GM21390 (cell line): ENCODE measurements at regions not wholly inside any gene's neighbourhood (a gene's known extent, or its start where the extent isn't known, plus 50 kb on each side); places are given as distances from the start of the nearest gene placed in this dataset.
"Not testable (repeated sequence)": the region's sequence is repeated elsewhere in the genome, so short reads cannot be mapped to it uniquely, and the experiment has no call there.

Experiments
- ATAC-seq: cut with Tn5 transposase; IDR thresholded peaks from one replicate; pipeline ENCODE4 v1.9.1; 2021; ENCODE audit not compliant: unreplicated experiment

GRCh38 chr7:86045197-86045596 is 598.5 kb upstream of the GRM3 start:
- ATAC-seq, result not testable (repeated sequence)

GRCh38 chr7:86025807-86026206 is 617.9 kb upstream of the GRM3 start:
- ATAC-seq, result no peak

DNA sequence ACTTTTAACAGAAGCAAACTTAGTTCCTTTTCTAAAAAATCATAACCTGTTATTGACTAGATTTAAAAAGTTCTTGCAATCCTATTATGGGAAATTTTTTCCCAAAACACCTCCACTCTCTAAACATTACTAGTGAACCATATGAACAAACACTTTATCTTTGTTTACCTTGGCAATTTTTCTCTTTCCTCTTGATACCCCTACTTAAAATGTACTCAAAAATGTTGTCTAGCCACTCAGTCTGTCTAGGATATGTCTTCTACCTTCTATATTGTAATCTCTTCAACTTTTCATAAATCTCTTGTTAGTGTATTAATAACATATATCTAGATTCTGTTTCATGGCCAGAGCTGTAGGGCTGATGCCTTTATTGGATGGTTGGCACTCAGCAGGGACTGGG is 630.0 kb upstream of the GRM3 start:
- no peak for ATAC-seq

DNA sequence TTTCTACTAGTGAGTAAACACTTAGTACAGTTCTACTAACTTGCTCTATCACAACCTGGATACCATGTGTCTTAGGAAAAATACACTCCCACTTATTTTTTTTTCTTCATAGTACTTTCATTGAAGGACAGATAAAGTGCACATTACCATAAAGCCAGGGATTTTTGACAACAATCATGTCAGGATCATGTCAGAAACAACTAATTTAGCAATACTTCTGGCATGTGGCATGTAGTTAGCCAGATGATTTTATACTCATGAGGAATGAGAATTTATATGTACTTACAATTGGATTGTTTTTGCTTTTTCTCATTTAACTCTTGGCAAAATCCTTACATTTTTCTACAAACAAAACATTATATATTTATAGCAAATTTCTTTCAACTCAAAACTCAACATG is 630.7 kb upstream of the GRM3 start:
- no peak for ATAC-seq

DNA sequence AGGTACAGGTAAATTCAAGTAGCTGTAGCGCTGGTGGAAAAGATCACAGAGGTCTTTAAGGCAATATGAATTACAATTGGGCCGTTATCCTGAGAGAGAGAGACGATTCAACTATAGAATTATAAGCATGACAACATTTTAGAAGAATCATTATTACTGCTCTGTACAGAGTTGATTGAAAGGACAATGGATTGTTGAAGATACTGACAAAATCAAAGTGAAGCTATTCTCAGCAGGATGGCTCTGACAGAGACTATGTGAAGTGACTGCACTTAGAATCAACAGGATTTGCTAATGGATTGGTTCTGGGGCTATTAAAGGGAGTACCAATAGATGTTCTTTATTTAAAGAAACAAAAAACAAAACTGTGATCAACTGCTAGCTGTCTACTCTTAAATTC is 634.8 kb upstream of the GRM3 start:
- ATAC-seq, result no peak

DNA sequence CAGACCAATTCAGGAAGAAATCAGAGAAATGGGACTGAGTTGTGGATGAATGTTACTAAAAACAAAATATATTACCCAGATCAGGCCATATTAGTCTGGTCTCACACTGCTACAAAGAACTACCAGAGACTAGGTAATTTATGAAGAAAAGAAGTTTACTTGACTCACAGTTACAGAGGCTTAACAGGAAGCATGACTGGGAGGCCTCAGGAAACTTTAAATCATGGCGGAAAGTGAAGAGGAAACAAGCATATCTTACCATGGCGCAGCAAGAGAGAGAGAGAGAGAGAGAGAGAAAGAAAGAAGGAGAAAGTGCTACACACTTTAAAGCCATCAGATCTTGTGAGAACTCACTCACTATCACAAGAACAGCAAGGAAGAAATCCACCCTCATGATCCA is 636.8 kb upstream of the GRM3 start:
- no peak for ATAC-seq

DNA sequence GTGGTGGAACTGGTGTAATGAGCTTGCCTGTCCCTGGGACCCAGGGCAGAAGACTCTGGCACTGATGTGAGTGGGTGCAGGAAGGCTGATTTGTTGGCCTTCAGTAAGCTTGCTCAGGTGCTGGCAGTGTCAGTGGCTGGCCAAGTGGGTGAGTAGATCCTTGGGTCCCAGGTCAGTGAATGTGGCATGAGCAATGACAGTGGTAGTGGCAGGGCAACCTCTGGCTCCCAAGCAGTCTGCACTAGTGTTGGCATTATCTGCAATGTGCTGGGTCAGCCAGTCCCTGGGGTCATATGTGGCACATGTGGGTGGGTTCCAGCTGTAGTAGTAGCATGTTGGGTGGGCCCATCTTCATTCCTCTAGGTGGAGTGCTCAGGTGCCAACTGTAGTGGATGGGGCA is 640.9 kb upstream of the GRM3 start:
- ATAC-seq, result no peak

GRCh38 chr7:85997515-85997914 is 646.2 kb upstream of the GRM3 start:
- ATAC-seq, result no peak

DNA sequence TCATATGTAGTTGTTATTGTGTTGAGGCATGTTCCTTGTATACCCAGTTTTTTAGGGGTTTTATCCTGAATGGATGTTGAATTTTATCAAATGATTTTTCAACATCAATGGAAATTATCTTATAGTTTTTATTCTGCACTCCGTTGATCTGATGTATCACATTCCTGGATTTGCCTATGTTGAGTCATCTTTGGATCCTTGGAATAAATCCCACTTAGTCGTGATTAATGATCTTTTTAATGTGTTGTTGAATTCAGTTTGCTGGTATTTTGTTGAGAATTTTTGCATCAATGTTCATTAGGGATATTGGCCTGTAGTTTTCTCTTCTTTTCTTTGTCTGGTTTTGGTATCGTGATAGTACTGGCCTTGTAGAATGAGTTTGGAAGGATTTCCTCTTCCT is 648.6 kb upstream of the GRM3 start:
- no peak for ATAC-seq

GRCh38 chr7:85980740-85981139 is 663.0 kb upstream of the GRM3 start:
- ATAC-seq, result no peak

- no peak for ATAC-seq
These were observed 669.5 kb upstream of the GRM3 start for GRCh38 chr7:85974176-85974575.

- no peak for ATAC-seq
These were observed 671.1 kb upstream of the GRM3 start for GRCh38 chr7:85972504-85973141.

DNA sequence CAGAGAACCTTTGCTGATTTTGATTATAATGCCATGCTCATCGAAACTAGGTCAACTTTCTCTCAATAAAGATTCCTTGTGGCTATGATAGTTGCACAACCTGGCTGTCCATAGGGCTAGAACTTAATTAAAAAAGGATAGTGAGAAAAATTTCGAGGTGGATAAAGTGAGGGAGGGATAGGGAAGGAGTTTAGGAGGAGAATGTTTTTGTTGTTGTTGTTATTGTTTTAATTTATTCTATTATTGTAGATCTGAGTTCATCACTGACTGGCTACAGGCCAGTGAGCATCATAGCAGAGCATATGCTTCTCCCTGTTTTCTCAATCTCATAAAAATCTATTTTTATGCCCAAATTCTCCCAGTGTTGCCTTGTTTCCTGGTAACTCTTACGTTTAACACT is 688.7 kb upstream of the GRM3 start:
- ATAC-seq, result no peak

DNA sequence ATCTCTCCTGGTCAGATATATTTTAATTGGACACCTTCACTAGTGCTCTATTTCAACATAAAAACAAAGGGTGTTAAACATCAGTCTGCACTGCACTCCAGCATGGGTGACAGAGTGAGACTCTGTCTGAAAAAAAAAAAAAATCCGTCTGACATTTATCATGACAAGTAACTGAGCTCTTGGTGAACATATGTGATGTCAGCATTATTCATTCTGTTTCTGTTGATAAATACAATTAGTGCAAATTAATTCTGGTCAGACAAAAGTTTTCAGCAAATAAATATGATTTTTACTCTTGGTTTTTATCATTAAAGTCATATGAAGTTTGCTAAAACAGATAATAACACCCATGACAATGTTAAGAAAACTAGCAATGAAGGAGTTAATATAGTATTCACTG is 692.8 kb upstream of the GRM3 start:
- no peak for ATAC-seq

GRCh38 chr7:85950418-85950817 is 693.3 kb upstream of the GRM3 start:
- ATAC-seq, result no peak

DNA sequence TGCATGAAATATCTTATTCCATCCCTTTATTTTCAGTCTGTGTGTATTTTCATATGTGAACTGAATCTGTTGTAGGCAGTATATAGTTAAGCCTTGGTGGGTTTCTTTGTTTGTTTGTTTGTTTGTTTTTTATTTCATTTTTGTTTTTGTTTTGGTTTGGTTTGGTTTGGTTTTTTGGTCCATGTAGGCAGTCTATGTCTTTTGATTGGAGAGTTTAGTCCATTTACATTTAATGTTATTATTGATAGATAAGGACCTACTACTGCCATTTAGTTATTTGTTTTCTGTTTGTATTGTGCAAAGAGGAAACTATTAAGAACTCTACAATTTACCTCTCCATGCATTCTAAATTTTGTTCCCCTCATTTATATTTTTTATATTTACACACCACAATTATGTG is 695.9 kb upstream of the GRM3 start:
- ATAC-seq, result no peak

- no peak for ATAC-seq
These were observed 702.9 kb upstream of the GRM3 start for GRCh38 chr7:85940798-85941197.

DNA sequence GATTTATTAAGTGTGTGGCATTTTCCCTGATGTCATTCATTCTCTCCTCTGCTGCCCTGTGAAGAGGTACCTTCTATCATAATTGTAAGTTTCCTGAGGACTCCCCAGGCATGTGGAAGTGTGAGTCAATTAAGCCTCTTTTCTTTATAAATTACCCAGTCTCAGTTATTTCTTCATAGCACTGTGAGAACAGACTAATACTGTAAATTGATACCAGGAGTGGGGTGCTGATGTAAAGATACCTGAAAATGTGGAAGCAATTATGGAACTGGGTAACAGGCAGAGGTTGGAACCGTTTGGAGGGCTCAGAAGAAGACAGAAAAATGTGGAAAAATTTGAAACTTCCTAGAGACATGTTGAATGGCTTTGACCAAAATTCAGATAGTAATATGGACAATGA is 711.8 kb upstream of the GRM3 start:
- ATAC-seq, result no peak

DNA sequence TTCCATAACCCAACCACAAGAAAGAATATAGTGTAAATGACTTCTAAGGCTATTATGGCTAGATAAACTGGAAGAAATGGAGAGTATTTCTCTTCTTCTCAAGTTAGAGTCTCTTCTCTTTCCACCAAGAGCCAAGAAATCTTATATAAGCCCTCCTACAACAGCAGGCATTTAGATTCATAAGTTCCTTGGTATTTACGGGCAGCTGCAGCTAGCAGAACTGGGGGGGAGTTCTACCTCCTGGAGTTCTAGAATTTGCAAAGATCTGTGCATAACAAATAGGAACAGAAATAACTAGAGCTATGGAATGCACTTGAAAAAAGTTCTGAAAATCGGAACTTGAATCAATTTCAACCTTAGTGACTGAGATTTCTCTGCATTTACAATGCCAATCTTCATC is 715.2 kb upstream of the GRM3 start:
- no peak for ATAC-seq

DNA sequence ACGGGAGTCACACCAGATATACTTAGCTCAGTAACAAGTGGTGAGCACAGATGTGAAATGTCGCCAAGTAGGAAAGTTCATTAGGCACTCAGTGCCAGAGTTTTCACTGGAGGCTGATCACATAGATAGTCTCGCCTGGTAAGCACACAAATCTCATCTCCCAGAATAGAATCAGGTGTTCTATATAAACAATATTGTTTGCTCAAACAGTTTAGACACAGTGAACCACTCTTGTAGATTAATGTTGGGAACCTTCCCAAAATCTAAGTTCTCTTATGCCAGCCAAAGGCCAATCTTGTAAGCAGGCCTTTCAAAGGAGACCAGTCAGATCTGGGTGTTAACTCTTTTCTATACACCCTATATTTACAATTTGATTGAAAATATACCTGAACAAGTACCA is 716.5 kb upstream of the GRM3 start:
- ATAC-seq, result no peak

DNA sequence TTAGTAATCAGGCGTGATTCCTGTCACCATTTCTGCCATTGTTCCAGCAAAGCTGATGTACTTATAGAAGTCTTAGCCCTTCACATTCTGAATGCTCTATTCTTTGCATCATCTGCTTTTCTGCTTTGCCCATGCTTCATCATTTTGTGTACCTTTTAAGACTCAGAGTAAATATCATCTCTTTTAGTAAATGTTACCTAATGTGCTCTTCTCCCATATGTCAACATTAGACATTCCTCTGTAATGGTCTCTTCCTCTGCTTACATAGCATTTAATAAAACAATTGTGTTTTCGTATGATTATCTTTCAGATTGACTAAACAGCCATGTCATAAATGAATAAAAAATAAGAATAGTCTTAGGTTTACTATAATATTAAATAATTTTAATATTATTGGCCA is 719.6 kb upstream of the GRM3 start:
- no peak for ATAC-seq

GRCh38 chr7:85916016-85916415 is 727.7 kb upstream of the GRM3 start:
- no peak for ATAC-seq

DNA sequence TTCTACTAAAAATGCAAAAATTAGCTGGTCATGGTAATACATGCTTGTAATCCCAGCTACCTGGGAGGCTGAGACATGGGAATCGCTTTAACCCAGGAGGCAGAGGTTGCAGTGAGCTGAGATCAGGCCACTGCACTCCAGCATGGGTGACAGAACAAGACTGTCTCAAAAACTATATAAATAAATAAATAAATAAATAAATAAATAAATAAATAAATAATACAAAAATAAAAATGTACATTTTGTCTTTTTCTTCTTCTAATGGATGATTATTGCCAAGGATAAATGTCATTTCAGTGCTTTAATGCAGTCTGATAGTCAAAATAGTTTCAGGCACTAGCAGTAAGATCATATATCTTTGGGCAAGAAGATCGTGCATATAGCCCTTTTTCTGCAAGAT is 727.6 kb upstream of the SEMA3D start:
- no peak for ATAC-seq

DNA sequence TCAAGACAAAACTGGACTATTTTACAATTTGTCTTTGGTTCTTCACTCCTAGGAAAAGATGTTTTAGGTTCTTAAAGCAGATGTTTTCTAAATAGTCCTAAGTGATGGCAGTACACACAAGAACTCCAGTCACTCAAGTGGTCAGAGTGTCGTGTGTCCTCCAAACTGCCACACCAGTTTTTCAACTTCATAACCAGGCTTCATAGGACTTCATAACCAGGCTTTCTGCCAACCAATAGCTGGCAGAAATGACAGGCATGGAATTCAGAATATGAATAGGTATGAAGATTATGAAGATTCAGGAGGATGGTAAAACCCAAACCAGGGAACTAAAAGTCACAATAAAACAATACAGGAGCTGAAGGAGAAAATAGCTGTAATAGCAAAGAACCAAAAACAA is 721.2 kb upstream of the SEMA3D start:
- ATAC-seq, result no peak
